ENCODE measurements at regions not wholly inside any gene's neighbourhood (a gene's known extent, or its start where the extent isn't known, plus 50 kb on each side); places are given as distances from the start of the nearest gene placed in this dataset.
"Not testable (repeated sequence)": the region's sequence is repeated elsewhere in the genome, so short reads cannot be mapped to it uniquely, and the experiment has no call there.

DNA sequence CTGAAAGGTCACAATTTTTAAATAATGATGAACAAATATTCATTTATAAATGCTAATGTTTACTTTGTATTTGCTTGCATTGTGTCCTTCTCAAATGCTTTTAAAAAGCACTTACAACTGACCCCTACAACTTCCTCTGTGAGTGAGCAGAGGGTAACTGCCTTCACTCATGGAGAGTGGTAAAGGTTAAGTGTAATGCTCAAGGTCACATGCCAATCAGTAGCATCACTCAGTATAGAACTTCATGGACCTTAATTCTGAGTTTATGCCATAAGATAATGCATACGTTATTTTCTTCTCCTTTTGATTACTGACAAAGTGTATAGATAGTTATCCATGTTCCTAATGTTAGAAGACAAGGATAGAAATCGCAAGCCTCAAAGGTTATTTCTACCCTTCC is 91.8 kb upstream of the SERTAD2 start:
- DNase-seq: no peak

DNA sequence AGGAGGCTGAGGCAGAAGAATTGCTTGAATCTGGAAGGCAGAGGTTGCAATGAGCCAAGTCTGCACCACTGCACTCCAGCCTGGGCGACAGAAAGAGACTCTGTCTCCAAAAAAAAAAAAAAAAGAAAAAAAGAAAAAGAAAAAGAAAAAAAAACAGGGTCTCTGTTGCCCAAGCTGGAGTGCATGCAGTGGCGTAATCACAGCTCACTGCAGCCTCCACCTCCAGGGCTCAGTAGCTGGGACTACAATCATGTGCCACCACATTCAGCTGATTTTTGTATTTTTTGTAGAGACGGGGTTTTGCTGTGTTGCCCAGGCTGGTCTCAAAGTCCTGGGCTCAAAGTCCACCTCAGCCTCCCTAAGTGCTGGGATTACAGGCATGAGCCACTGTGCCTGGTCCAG is 94.0 kb upstream of the SERTAD2 start:
- not testable (repeated sequence) for DNase-seq

DNA sequence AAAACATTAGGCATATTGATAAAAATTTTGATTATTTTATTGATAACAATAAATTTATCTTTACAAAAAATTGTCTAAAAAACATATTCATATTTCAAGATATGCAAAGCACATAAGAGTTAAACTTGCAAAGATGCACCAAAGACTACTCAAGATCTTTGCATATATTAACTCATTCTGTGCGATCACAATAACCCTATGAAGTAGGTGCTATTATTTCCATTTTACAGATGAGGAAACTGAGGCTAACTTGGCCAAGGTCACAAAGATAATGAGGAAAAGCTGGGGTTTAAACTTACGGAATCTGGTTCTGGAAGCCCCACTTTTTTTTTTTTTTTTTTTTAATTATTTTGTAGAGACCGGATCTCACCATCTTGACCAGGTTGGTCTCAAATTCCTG is 94.4 kb upstream of the SERTAD2 start:
- no peak for DNase-seq

DNA sequence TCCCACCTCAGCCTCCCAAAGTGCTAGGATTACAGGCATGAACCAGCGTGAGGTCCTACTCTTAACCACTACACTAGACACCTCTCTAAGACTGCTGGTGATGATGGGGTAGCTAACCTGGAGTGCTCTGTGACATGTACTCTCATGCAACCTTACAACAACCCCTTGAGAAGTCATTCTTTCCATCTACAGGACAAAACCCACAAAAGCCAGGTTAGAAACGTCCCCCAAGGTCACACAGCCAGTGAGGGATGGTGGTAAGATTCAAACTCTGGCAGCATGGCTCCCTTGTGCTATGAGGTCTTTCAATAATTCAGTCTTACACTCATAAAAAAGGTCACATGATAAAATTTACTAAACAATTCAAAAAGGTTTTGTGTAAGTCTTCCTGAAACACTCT is 94.8 kb upstream of the SERTAD2 start:
- peak; percentile 19 for DNase-seq

DNA sequence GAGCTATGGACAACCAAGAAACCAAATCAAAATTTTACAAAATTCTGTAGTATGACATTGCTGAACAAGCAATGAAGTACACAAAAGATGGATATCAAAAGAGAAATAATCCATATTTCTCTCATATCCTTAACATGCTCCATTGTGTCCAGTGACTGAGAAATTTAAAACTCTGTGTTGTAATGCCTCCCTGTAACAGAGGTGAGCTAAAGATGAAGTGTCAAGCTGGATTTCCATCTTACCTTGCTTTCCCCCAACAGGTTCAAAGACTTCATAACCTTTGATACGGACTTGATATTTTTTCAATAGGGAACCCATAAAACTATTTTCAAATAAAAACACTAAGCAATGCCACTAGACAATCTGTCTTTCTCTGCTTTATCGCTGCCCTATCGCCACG is 95.7 kb upstream of the SERTAD2 start:
- no peak for DNase-seq

DNA sequence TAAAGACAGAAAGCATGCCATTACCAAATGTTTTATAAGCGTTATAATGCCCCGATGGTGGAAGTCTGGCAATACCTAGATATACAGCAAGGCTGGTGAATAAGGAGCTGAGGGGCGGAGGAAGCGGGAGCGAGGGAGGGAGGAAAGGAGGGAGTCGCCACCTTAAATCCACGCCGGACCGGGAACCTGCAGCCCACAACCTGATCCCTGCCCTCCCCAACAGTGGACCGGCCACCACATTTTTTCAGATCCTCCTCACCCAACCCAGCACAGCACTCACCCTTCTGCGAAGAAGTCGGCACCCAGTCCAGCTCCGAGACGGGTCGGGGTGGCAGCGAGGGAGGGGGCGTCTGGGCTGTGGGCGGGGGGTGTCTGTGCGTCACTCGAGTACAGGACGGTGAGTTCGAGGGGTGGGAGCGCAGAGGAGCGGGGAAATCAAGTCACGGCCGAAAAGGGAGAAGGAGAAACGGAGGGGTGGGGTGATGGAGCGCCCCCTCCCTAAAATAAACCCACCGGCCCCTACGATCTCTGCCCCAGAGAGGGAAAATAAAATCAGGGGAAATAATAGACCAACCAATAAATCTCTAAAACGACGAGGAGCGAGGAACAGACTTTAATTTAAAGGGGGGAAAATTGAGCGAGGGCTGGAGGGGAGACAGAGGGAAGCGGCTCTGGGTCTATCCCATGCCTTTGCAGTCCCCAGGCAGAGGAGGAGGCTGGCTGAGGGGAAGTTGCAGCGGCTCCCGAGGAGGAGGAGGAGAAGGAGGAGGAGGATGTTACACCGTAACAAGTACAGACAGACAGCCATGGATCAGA is 96.5 kb upstream of the SERTAD2 start:
- peak; percentile 51 for DNase-seq

DNA sequence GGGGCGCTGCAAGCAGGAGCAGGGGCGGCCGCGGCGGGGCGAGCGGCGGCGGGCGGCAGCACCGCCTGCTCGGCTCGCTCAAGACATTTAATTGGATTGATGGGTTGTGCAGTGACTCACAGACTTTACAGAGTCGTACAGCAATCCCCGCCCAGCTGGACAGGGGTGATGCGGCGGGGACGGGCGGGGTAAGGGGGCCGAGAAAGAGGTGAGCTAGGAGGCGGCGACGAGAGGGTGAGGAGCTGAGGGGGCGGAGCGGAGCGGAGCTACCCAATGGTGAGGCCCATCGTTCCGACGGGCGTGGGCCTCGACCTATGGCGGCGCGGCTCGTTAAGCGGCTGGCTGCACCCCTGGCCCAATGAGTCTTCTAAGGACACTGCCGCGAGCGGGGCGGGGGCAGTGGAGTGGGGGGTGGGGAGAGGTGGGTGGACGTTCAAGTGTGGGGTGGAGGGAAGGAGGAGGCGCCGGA is 97.1 kb upstream of the SERTAD2 start:
- peak; percentile 97 for DNase-seq

DNA sequence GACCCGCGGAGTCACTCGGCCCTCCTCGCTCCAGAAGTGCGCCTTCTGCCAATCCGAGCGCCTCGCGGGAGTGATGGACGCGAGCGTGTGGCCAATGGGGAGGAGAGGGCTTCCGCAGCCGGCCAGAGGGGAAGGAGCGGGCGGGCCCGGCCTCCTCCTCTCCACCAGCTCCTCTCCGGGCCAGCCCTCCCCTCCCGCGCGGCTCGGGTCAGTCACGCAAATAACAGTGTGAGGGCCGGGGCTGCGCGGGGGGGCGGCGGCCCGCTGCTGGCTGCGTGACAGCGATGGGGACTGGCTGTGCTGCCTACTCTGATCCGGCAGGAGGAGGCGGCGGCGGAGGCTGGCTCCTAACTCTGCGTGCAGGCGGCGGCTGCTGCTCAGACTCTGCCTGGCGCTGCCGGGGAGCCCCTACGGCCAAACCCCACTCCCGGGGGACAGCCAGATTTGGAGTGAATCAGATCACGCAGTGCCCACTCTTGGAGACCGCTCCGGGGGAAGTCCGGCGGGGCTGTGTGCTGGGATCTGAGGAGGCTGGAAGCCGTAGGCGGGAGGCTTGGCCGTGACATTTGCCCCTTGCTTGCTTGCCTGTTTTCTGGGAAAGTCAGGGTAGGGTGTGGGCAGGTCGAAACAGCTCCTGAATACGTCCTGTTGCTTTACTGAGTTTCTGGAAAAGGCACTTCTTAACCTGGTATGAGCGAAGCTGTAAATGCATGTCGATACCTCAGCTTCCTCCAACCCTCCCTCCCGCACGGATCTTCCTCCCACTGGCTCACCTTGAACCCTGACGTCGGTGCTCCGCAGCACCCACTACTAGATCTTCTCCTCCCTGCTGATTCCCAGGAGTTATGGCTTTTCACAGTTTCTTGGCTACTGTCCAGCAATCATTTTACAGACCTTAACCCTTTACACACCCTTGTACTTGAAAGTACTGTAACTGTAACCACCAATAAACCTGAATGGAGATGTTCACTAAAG is 97.9 kb upstream of the SERTAD2 start:
- DNase-seq: peak; percentile 25

DNA sequence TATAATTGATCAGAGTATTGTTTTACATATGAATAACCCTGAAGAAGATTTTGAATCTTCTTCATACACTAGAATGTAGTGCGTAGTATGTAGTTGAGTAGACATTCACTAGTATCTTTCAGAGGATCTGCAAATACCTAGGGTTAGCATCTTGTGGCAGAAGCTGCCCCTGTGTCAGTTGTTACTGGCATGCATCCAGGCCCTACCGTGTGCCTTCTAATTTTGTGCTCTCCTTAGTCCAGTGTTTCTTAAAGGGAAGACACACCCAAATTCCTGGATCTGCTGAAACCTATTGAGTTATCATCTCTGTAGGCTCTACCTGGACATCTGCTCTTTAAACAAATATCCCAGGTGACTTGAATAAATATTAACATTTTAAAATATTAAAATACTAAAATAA is 99.7 kb upstream of the SERTAD2 start:
- no peak for DNase-seq

DNA sequence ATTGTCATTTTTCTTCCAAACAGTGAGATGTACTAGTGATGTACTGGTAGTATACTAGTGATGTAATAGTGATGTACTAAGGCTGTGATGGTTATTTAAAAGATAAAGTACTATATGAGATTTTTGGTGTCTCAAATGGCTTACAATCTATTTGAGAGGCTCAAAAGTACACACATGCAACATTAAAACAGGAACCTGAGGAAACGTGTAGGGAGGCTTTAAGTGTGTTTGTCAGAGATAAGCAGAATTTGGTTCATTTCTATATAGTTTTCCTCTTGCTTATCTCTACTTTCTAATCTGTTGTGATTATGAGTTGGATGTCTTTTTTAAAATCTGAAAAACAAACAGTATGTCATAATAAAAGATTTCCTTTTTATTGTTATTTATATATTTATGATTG is 100.9 kb upstream of the SERTAD2 start:
- DNase-seq: no peak

DNA sequence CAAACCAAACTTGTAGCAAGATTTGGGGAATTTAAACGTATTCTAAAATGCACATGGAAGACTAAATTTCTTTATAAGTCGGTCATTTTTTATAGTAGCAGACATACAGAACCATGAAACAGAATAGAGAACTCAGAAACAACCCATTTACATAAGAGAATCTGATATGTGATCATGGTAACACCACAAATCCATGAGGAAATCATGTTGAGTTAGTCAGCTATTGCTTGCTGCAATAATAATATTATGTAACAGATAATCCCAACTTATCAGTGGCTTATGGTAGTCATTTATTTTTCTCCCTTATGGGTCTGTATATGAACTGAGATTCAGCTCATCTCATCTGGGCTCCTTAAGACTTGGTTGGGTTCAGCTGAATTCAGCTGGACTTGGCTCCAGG is 103.4 kb upstream of the SERTAD2 start:
- no peak for DNase-seq

DNA sequence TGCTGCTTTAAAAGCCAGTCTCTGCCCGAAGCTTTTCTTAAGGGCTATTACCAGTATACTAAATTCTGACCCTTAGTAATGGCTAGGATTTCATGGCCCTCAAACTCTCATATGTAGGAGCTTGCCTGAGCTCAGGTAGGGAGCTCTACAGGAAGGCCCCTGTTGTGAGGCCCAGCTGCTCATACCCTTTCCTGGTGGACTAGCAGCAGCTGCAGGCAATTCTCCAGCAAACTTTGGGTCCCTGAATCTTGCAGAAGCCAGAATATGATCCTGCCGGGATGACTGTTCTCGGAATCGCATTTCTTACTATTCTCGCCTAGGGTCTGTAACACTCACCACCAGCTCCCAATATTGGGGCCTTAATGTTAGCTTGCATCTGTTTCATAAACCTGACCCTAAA is 106.4 kb upstream of the SERTAD2 start:
- DNase-seq: no peak

DNA sequence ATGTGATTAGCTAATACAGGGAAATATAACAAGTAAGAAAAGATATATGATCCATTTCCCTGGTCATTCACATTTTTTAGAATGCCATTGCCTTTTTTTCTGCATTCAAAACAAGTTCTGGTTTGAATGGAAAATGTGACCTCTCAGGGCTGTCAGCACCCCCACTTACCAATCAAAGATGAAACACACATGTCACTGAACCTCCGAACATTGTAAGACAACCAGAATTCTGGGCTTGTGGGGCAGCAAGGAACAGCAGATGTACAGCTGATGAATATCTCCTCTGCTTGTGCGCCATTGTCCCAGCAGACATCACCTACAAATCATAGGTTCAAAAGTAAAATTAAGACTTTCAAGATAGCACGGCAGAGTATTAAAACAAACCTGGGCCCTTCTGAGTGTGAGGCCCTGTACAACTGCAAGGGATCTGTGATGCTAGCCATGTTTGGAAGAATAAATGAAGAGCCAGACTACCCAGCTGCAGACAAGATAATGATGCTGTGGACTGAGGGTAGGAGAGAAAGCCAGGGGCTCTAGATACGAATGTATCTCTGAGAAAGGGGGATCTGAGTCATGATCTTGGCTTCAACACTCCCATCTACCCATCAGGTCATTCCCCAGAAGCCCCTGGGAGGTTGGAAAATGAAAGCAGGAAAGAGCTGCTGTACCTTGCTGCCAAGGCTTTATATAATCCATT is 108.7 kb upstream of the SERTAD2 start:
- no peak for DNase-seq

DNA sequence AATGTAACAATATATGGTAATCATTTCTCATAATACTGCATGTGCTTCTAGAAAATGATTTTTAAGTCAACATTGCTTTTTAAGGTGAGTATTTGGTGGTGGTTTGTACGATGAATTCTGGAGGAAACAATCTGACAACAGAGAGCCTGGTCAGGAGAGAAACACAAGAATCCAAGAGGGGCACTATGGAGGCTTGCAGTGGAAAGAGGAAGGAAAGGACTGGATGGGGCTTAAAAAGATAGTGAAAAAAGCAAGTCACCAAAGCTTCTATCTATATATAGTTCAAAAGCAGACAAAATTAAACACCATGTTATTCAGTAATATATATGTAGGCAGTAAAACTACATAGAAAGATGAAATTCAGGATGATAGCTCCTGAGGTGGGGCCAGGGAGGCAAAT is 109.4 kb upstream of the SERTAD2 start:
- no peak for DNase-seq

DNA sequence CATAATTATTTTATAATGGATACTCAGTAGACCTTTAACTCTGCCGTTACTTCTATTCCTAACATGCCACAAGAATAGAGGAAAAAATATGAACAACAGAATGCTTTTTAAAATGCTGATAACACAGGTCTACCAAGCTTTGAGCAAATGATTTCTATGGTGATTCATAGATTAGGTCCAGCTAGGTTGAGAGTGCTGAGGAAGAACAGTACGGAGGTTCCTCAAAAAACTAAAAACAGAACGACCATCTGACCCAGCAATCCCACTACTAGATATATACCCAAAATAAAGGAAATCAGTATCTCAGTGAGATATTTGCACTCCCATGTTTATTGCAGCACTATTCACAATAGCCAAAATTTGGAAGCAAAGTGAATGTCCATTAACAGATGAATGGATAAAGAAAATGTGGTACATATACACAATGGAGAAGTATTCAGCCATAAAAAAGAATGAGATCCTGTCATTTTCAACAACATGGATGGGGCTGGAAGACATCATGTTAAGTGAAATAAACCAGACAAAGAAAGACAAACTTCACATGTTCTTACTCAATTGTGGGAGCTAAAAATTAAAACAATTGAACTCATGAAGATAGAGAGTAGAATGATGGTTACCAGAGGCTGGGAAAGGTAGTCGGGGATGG is 111.6 kb upstream of the SERTAD2 start:
- no peak for DNase-seq

DNA sequence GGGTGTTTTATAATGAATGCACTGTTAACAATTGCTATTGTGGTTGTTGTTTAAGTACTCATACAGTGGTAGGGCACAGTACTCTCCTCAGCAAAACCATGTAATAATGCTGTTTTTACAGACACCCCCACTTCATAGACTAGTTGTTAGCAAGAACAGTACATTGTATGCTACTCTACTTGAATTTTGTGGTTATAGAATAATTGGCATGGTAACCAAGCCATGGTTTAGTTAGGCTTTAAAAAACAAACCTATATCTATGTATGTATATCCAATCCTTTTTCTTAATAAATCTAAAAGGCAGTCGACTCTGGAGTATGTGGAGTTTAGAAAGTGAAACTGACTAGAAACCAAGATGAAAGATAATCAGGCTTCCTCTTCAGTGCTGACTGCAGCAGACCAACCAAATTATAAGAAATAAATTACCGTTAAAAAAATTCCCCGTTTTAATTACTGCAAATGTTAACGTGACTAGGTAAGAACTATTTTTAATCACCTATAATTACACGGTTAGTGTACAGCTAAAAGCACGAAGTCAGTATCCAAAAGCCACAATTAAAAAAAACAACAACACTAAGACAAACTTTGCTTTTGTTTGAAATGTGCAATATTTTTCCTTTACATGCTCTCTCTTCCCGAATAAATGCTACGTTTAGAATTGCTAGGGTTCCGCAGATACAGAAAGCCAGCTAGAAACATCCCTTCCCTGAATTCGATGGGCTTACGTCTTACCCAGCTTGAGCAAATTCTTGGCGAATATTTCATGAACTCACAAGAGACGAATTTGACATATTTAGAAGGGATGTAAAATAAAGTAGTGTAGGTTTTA is 113.3 kb upstream of the SERTAD2 start:
- no peak for DNase-seq

DNA sequence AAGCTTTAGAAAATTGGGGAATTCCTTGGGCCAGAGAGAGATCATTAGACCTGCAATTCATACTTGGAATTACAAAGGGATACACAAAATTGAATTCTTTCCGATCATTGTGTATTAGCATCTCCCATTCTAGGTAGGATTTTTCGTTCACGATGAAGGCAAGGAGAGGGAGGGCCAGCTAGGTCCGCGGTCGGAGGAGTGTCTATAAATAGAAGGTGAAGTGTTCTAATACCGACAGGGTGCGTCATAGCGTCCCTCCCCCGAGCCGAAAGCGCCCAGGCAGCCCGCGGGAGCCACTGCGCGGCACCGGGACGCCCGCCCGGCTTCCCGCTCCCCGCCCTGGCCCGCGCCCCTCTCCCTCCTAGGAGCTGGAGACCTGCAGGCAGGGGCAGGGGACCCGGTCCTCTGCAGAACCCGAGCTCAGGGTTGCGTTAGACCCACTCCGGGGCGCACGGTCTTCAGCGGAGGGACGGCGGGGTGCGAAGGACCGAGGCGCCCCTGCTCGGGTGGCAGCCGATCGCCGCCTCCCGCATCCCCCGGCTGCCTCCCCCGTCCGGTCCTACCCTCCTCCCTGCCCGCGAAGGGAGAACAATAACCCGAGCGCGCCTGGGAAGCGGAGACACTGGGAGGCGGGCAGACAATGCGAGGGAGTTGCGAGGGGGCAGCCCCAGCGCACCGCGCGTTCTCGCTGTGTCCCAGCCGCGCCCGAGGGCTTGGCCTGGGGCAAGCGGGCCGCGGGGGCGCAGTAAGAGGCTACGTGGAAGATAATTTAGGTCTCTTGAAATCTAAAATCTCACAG is 114.2 kb upstream of the SERTAD2 start:
- DNase-seq: peak; percentile 78

DNA sequence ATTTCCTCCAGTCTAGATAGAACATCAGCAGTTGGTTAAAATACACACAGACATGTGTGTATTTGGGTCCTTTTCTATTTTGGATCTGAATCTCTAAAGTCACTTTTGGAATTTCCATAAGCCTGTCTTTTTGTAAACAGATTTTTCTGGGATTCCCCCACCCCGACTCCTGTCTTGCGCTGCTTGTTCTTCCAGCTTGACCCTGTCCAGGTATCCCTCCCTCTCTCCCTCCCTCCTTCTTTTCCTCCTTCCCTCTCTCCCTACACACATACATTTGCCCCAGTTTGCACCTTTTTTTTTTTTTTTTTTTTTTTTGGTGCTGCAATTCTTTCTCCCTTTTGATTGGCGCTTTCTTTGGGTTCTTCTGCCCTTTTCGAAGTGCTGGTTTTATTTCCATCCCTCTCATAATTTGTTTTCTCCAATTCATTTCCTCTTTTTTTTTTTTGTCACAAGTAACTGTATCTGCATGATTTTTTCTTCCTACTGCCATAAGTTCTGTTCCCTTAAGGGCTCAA is 114.8 kb upstream of the SERTAD2 start:
- no peak for DNase-seq

DNA sequence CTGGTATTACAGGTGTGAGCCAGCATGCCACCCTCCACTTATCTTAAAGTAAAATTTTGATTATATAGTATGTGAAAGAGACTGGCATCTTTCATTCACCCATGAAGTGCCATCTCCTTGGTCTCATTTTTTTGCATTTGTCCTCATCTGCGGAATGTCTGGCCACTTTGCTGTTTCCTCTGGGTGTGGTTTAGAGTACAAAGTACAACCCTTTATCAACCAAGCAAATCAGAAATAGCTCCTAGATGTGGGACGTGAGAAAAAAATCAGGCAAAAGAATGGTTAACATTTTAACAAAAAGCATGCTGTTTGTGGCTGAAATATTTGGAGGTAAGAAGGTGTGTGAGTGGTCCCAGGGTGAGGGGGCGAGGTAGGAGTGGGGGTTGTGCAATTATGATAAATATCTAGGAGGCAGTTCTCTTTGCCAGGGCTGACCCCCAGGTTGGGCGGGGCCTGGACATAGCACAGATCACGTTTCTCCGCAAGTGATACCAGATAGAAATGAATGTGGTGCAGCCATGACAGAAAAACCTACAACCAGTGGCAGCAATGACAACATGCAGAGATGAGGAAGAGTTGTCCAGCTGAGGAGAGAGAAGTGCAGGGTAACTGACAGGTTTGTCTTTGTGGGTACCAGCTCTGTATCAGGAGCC is 115.8 kb upstream of the SERTAD2 start:
- no peak for DNase-seq

DNA sequence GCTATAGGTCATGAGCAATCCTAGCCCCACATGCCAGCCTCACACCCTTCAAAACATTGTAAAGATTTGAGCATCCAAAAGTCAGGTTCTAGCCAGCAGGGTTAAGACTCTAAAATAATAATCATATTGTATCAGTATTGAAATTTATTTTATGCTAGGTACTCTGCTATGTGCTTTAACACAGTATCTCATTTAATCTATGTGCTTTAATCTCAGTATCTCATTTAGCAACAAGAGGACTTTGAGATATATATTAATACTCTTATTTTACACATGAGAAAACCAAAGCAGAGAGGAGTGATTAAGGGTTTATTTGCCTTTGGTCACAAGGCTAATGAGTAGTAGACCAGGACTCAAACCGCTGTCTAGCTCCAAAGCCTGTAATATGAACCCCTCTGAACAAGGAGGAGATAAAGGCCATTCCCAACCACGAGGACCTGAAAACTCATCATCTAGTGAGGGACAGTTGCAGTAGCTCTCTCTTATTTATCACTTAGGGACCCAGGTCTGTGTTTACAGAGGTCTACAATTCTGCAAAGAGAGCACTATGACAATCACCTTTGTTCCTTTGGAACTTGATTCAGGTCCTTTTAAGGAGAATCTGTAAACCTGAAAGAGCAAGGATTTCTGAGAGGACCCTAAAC is 116.5 kb upstream of the SERTAD2 start:
- no peak for DNase-seq

Data from activated CD8-positive, alpha-beta memory T cell treated with anti-CD3 and anti-CD28 coated beads, Interleukin-2, amount 50 U/mL, for 4 hours (primary cell).